H9 (cell line): ENCODE measurements at regions not wholly inside any gene's neighbourhood (a gene's known extent, or its start where the extent isn't known, plus 50 kb on each side); places are given as distances from the start of the nearest gene placed in this dataset.

Source experiments
- DNase-seq: peaks from one replicate; pipeline ENCODE4 v3.0.0-alpha.2; 2017
- H2AFZ ChIP-seq: one replicate; pipeline ENCODE4 v1.6.1; 2013; ENCODE audit warnings: mild to moderate bottlenecking, low read length, control low read depth, moderate library complexity
- H2AK5ac ChIP-seq: 2 replicates; pipeline ENCODE4 v1.6.1; 2013; ENCODE audit warnings: low read length, control low read depth, mixed read lengths; ENCODE audit not compliant: insufficient read length
- H2BK120ac ChIP-seq: one replicate; pipeline ENCODE4 v1.6.1; 2013; ENCODE audit warnings: low read depth, mild to moderate bottlenecking, low read length, control low read depth, inconsistent platforms; ENCODE audit not compliant: poor library complexity, severe bottlenecking
- H2BK12ac ChIP-seq: 2 replicates; pipeline ENCODE4 v1.6.1; 2013; ENCODE audit warnings: low read length, control low read depth, mixed read lengths, low read depth; ENCODE audit not compliant: insufficient read length
- H2BK15ac ChIP-seq: 2 replicates; pipeline ENCODE4 v1.6.1; 2013; ENCODE audit warnings: low read depth, low read length, control low read depth
- H2BK20ac ChIP-seq: one replicate; pipeline ENCODE4 v1.6.1; 2013; ENCODE audit warnings: low read depth, mild to moderate bottlenecking, low read length, control low read depth, inconsistent platforms; ENCODE audit not compliant: poor library complexity, severe bottlenecking
- H2BK5ac ChIP-seq: 2 replicates; pipeline ENCODE4 v1.6.1; 2013; ENCODE audit warnings: low read length, control low read depth, mixed read lengths; ENCODE audit not compliant: insufficient read length
- H3K14ac ChIP-seq: 2 replicates; pipeline ENCODE4 v1.6.1; 2013; ENCODE audit warnings: low read length, control low read depth; ENCODE audit not compliant: insufficient read depth
- H3K18ac ChIP-seq: 2 replicates; pipeline ENCODE4 v1.6.1; 2013; ENCODE audit warnings: low read depth, mild to moderate bottlenecking, mixed read lengths, low read length, control low read depth; ENCODE audit not compliant: insufficient read length
- H3K23ac ChIP-seq: 2 replicates; pipeline ENCODE4 v1.6.1; 2013; ENCODE audit warnings: low read length, control low read depth, mixed read lengths, low read depth; ENCODE audit not compliant: insufficient read length
- H3K23me2 ChIP-seq: 2 replicates; pipeline ENCODE4 v1.6.1; 2013; ENCODE audit warnings: low read depth, mild to moderate bottlenecking, mixed read lengths, low read length, control low read depth; ENCODE audit not compliant: insufficient read length, poor library complexity, severe bottlenecking
- H3K27ac ChIP-seq: 2 replicates; pipeline ENCODE4 v1.5.1; 2013; ENCODE audit warnings: low read length, control low read depth, mixed read lengths, low read depth; ENCODE audit not compliant: insufficient read length
- H3K27me3 ChIP-seq: 2 replicates; pipeline ENCODE4 v1.6.1; 2013; ENCODE audit warnings: low read length, control low read depth, inconsistent platforms; ENCODE audit not compliant: insufficient read depth
- H3K4ac ChIP-seq: 2 replicates; pipeline ENCODE4 v1.6.1; 2013; ENCODE audit warnings: low read depth, mild to moderate bottlenecking, control low read depth, inconsistent platforms, low read length, moderate library complexity
- H3K4me1 ChIP-seq: 2 replicates; pipeline ENCODE4 v1.6.1; 2013; ENCODE audit warnings: low read length, control low read depth, inconsistent platforms; ENCODE audit not compliant: insufficient read depth
- H3K4me2 ChIP-seq: 2 replicates; pipeline ENCODE4 v1.6.1; 2013; ENCODE audit warnings: low read length, control low read depth, mixed read lengths; ENCODE audit not compliant: insufficient read length, insufficient read depth
- H3K56ac ChIP-seq: 2 replicates; pipeline ENCODE4 v1.6.1; 2013; ENCODE audit warnings: low read depth, mild to moderate bottlenecking, mixed read lengths, low read length, control low read depth; ENCODE audit not compliant: insufficient read length
- H3K79me1 ChIP-seq: 2 replicates; pipeline ENCODE4 v1.6.1; 2013; ENCODE audit warnings: low read depth, mild to moderate bottlenecking, moderate library complexity, low read length, control low read depth, inconsistent platforms; ENCODE audit not compliant: insufficient read depth, poor library complexity, severe bottlenecking
- H3K79me2 ChIP-seq: 2 replicates; pipeline ENCODE4 v1.6.1; 2013; ENCODE audit warnings: low read length, control low read depth, inconsistent platforms; ENCODE audit not compliant: insufficient read depth
- H3K9ac ChIP-seq: 2 replicates; pipeline ENCODE4 v1.6.1; 2013; ENCODE audit warnings: low read length, control low read depth, mixed read lengths; ENCODE audit not compliant: insufficient read length; ENCODE audit errors: extremely low read depth
- H3K9me3 ChIP-seq: one replicate; pipeline ENCODE4 v1.6.1; 2013; ENCODE audit warnings: low read depth, low read length, inconsistent platforms; ENCODE audit not compliant: control insufficient read depth
- H3T11ph ChIP-seq: one replicate; pipeline ENCODE4 v1.6.1; 2013; ENCODE audit warnings: mild to moderate bottlenecking, low read length, control low read depth, inconsistent platforms
- H4K20me1 ChIP-seq: one replicate; pipeline ENCODE4 v1.6.1; 2013; ENCODE audit not compliant: control insufficient read depth, insufficient read length, insufficient read depth
- H4K5ac ChIP-seq: 2 replicates; pipeline ENCODE4 v1.6.1; 2013; ENCODE audit warnings: low read depth, mild to moderate bottlenecking, mixed read lengths, low read length, control low read depth; ENCODE audit not compliant: insufficient read length
- H4K8ac ChIP-seq: replicated peaks from 2 replicates; pipeline ENCODE4 v1.6.1; 2013; ENCODE audit warnings: low read length, control low read depth, mixed read lengths, low read depth; ENCODE audit not compliant: insufficient read length
- H4K91ac ChIP-seq: 2 replicates; pipeline ENCODE4 v1.6.1; 2013; ENCODE audit warnings: low read depth, mild to moderate bottlenecking, moderate library complexity, mixed read lengths, low read length, control low read depth; ENCODE audit not compliant: insufficient read length
- H3K27ac Mint-ChIP-seq, 3 experiments: 2 replicates in 2 of 3; 3 replicates in 1 of 3; pipeline ENCODE4 v1.8.0; 2020 to 2021; ENCODE audit warnings: mixed read lengths in 3 of 3, mild to moderate bottlenecking in 1 of 3, moderate library complexity in 1 of 3
- H3K27me3 Mint-ChIP-seq: 2 replicates; pipeline ENCODE4 v1.8.0; 2021; ENCODE audit warnings: low read depth, mild to moderate bottlenecking, moderate library complexity, mixed read lengths
- H3K36me3 Mint-ChIP-seq, 3 experiments: 2 replicates in 2 of 3; 3 replicates in 1 of 3; pipeline ENCODE4 v1.8.0; 2020 to 2021; ENCODE audit warnings: low read depth in 3 of 3, mixed read lengths in 3 of 3; ENCODE audit not compliant: insufficient read depth in 1 of 3
- H3K4me1 Mint-ChIP-seq, 2 experiments: 2 replicates each; pipeline ENCODE4 v1.8.0; 2020; ENCODE audit warnings: mixed read lengths in 2 of 2
- H3K4me3 Mint-ChIP-seq, 2 experiments: 2 replicates in 1 of 2; 3 replicates in 1 of 2; pipeline ENCODE4 v1.8.0; 2020 to 2021; ENCODE audit warnings: mild to moderate bottlenecking in 2 of 2, mixed read lengths in 2 of 2, moderate library complexity in 1 of 2
- H3K9me3 Mint-ChIP-seq, 2 experiments: 2 replicates in 1 of 2; 3 replicates in 1 of 2; pipeline ENCODE4 v1.8.0; 2020; ENCODE audit warnings: mild to moderate bottlenecking in 2 of 2, mixed read lengths in 2 of 2, moderate library complexity in 1 of 2
- WGBS: extraction: QIAGEN DNeasy Blood & Tissue Kit; methylation state at CpG from one replicate; pipeline ENCODE4 v1.1.7; 2013; ENCODE audit warnings: missing lambda C conversion rate, low lambda C conversion rate, mixed read lengths; ENCODE audit not compliant: insufficient read length; ENCODE audit errors: extremely low coverage; 5-methylcytosine and 5-hydroxymethylcytosine counted together
- TF ChIP-seq, protein P1 (sequence below): fragments of 200-600 bp; sonication (generic); conservative IDR thresholded peaks from 3 replicates; pipeline ENCODE4 v1.8.0; 2021; ENCODE audit warnings: antibody characterized with exemption, mild to moderate bottlenecking

DNA sequence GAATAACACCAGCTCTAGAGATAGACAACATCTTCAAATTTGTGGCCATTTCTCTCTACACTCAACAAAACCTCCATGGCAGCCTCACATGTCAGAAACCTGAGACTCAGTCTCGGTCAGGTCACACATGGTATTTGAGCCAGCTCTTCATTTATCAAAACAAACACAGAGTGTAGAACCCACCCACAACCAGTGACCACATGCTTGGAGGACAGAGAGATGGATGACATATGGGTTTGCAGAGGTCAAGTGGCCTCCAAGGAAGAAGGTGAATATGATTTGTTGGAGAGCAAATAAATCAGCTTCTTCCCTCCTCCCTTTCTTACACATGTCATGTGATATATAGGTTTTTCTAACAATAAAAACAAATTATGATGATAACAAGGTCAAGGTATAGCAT is 278.1 kb upstream of the LRTM1 start:
- H4K5ac ChIP-seq, result no peak overlapping the region
- Mint-ChIP-seq H3K27me3 (0 out of 2 replicates have a peak, but pooled peaks cover 2% of the 10 kb centered on the region), H3K27ac (no peak overlapping the region), H3K9me3 (peaks cover 22 to 23% of the 10 kb centered on the region in 2 experiments), H3K4me3 (no peak overlapping the region), H3K4me1 (peaks cover 5 to 14% of the 10 kb centered on the region in 2 experiments), H3K36me3 (peaks cover 0 to 18% (median 18%) of the 10 kb centered on the region in 3 experiments; a peak in 5 of 7 replicates)
- H2BK5ac ChIP-seq, result no peak overlapping the region
- H3K27ac ChIP-seq, result no peak overlapping the region
- H2BK120ac ChIP-seq, result no peak overlapping the region
- H3K9me3 ChIP-seq, result no peaks in the 10 kb centered on the region
- no peaks in the 10 kb centered on the region for H3K79me2 ChIP-seq
- H3K18ac ChIP-seq, result no peak overlapping the region
- H2BK15ac ChIP-seq, result no peak overlapping the region
- no peaks in the 10 kb centered on the region for H3K23me2 ChIP-seq
- H3K14ac ChIP-seq, result no peak overlapping the region
- no peaks in the 10 kb centered on the region for H3K4me1 ChIP-seq
- WGBS, result no CpG with 5 or more reads among the region's 1 CpG
- no peak overlapping the region for H3K23ac ChIP-seq
- H2BK12ac ChIP-seq, result no peak overlapping the region
- no peak overlapping the region for H3K56ac ChIP-seq
- DNase-seq, result no peak
- H2AK5ac ChIP-seq, result no peak overlapping the region
- H4K20me1 ChIP-seq, result no peaks in the 10 kb centered on the region
- no peak overlapping the region for H3K9ac ChIP-seq
- no peak overlapping the region for H2BK20ac ChIP-seq
- no peak overlapping the region for H2AFZ ChIP-seq
- TF ChIP-seq, protein P1, sequence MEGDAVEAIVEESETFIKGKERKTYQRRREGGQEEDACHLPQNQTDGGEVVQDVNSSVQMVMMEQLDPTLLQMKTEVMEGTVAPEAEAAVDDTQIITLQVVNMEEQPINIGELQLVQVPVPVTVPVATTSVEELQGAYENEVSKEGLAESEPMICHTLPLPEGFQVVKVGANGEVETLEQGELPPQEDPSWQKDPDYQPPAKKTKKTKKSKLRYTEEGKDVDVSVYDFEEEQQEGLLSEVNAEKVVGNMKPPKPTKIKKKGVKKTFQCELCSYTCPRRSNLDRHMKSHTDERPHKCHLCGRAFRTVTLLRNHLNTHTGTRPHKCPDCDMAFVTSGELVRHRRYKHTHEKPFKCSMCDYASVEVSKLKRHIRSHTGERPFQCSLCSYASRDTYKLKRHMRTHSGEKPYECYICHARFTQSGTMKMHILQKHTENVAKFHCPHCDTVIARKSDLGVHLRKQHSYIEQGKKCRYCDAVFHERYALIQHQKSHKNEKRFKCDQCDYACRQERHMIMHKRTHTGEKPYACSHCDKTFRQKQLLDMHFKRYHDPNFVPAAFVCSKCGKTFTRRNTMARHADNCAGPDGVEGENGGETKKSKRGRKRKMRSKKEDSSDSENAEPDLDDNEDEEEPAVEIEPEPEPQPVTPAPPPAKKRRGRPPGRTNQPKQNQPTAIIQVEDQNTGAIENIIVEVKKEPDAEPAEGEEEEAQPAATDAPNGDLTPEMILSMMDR, result no peak
- H4K91ac ChIP-seq, result no peak overlapping the region
- H3K4ac ChIP-seq, result no peak overlapping the region
- no peak overlapping the region for H4K8ac ChIP-seq
- H3T11ph ChIP-seq, result no peak overlapping the region
- no peaks in the 10 kb centered on the region for H3K79me1 ChIP-seq
- H3K4me2 ChIP-seq, result no peak overlapping the region
- no peaks in the 10 kb centered on the region for H3K27me3 ChIP-seq
